HL-60 (cell line): ENCODE measurements at regions not wholly inside any gene's neighbourhood (a gene's known extent, or its start where the extent isn't known, plus 50 kb on each side); places are given as distances from the start of the nearest gene placed in this dataset.

Experiments used
- POLR2AphosphoS5 ChIP-seq: IDR thresholded peaks from 2 replicates; pipeline ENCODE4 v1.6.1; 2012; ENCODE audit warnings: low read depth
- SPI1 ChIP-seq: IDR thresholded peaks from 2 replicates; pipeline ENCODE4 v1.6.1; 2012; ENCODE audit warnings: low read depth, mild to moderate bottlenecking, borderline replicate concordance
- TF ChIP-seq, protein P1 (sequence below): IDR thresholded peaks from one replicate; pipeline ENCODE4 v1.5.1; 2011; ENCODE audit warnings: low read length, control low read depth, inconsistent platforms; ENCODE audit not compliant: insufficient read depth

DNA sequence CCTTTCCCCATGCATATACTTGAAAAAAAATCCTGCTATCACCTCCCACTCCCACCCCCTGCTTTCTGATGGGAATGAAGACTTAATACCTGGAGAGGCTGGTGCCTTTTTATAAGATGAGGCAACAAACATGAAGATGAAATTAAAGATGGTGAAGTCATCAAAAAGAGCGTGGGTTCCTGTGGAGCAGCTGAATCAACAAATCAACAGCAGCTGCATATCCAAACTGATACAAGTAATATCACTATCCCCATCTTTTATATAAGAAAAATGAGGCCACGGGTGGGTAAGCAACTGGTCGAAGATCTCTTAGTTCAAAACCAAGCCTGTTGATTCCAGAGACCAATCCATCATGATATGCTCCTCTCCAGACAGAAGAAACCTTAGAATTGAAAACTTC lies 268.5 kb downstream of the ENC1 start:
- TF ChIP-seq, protein P1, sequence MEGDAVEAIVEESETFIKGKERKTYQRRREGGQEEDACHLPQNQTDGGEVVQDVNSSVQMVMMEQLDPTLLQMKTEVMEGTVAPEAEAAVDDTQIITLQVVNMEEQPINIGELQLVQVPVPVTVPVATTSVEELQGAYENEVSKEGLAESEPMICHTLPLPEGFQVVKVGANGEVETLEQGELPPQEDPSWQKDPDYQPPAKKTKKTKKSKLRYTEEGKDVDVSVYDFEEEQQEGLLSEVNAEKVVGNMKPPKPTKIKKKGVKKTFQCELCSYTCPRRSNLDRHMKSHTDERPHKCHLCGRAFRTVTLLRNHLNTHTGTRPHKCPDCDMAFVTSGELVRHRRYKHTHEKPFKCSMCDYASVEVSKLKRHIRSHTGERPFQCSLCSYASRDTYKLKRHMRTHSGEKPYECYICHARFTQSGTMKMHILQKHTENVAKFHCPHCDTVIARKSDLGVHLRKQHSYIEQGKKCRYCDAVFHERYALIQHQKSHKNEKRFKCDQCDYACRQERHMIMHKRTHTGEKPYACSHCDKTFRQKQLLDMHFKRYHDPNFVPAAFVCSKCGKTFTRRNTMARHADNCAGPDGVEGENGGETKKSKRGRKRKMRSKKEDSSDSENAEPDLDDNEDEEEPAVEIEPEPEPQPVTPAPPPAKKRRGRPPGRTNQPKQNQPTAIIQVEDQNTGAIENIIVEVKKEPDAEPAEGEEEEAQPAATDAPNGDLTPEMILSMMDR: no peak
- TF ChIP-seq POLR2AphosphoS5: no peak
- no peak for TF ChIP-seq SPI1
